Testis (tissue), 2 donors: ENCODE measurements at regions not wholly inside any gene's neighbourhood (a gene's known extent, or its start where the extent isn't known, plus 50 kb on each side); places are given as distances from the start of the nearest gene placed in this dataset.
"Not testable (repeated sequence)": the region's sequence is repeated elsewhere in the genome, so short reads cannot be mapped to it uniquely, and the experiment has no call there.

Experiments used
- CTCF ChIP-seq, 3 experiments: fragments of 450-650 bp in 2 of 3; fragments of 200-600 bp in 1 of 3; sonication (generic) in 1 of 3; IDR thresholded peaks; one replicate each; pipeline ENCODE4 v1.5.1; 2016 to 2019; ENCODE audit warnings: antibody characterized with exemption in 3 of 3, mild to moderate bottlenecking in 2 of 3, moderate library complexity in 1 of 3
- POLR2A ChIP-seq: fragments of 450-650 bp; IDR thresholded peaks from one replicate; pipeline ENCODE4 v1.6.1; 2017; ENCODE audit warnings: antibody characterized with exemption, mild to moderate bottlenecking, moderate library complexity

GRCh38 chr14:46508752-46509151, 142.8 kb downstream of the RPL10L start:
- not testable (repeated sequence) for TF ChIP-seq CTCF (IDR thresholded peaks at IDR 0.05); POLR2A
